GM12874 (cell line): ENCODE measurements at regions not wholly inside any gene's neighbourhood (a gene's known extent, or its start where the extent isn't known, plus 50 kb on each side); places are given as distances from the start of the nearest gene placed in this dataset.

ENCODE experiments used
- TF ChIP-seq, protein P1 (sequence below): IDR thresholded peaks from 2 replicates; pipeline ENCODE4 v1.5.1; 2011; ENCODE audit warnings: low read depth, mild to moderate bottlenecking, control low read depth, low read length, moderate library complexity; ENCODE audit not compliant: insufficient read depth

GRCh38 chr17:77894126-77894956 is 64.2 kb upstream of the TNRC6C start:
- TF ChIP-seq, protein P1, sequence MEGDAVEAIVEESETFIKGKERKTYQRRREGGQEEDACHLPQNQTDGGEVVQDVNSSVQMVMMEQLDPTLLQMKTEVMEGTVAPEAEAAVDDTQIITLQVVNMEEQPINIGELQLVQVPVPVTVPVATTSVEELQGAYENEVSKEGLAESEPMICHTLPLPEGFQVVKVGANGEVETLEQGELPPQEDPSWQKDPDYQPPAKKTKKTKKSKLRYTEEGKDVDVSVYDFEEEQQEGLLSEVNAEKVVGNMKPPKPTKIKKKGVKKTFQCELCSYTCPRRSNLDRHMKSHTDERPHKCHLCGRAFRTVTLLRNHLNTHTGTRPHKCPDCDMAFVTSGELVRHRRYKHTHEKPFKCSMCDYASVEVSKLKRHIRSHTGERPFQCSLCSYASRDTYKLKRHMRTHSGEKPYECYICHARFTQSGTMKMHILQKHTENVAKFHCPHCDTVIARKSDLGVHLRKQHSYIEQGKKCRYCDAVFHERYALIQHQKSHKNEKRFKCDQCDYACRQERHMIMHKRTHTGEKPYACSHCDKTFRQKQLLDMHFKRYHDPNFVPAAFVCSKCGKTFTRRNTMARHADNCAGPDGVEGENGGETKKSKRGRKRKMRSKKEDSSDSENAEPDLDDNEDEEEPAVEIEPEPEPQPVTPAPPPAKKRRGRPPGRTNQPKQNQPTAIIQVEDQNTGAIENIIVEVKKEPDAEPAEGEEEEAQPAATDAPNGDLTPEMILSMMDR: no peak

GRCh38 chr17:77897741-77898301 is 60.7 kb upstream of the TNRC6C start:
- TF ChIP-seq, protein P1: no peak

DNA sequence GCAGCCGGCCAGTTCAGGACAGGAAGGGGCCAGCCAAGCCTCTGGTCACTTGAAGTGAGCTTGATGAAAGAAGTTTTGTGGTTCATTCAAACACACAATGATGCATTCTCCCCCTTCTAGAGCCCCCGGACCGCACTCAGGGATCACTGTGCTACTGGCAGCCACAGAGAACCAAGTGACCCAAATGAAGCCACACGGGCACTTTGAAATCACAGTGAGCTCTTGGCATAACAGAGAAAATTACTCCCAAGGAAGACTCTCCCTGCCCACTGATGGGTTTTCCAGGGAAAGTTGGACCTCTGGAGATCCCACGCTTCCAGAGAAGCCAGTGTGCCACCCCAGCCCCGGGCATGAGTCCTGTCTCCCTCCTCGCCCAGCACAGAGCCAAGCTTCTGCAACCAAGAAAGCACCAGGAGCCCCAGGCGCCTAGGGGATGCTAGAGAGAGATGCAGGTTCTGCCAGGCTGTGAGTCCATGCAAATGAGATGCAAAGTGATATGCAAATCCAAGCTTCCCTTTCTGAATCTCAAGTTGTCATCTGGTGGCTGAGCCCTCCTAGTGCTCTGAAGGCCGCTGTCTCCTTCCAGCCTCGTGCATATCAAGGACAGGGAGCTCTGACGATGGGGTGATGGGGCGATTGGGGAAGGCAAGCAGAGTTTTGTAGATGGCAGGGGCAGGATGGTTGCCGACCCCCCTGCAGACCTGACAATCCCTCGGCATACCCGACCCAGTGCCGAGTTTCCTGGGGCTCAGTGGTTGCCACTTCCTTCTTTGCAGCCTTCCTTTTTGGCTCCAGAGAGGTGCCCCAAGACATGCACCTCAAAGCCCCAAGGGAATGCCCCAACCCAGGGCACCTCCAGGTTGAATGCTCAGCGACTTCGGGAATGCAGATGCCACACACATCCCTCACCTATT is 59.7 kb upstream of the TNRC6C start:
- TF ChIP-seq, protein P1: no peak

GRCh38 chr17:77899498-77899897 is 59.0 kb upstream of the TNRC6C start:
- TF ChIP-seq, protein P1: no peak

DNA sequence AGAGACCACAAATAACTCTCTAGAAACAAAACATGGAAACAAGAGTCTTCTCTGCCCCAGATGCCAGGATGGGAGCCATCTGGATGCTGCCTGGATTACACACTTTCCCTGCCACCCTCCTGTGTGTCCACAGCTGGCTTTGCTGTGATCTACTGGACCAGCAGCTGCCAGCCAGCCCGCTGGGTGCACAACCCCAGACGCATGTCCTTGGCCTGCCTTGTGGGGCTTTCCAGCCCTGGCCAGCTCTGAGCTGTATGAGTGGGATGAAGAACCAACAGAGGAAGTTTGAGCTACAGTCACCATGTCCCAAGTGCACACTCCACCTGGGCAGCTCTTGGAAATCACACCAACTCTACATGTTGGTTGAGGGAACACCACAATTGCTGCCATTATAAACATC is 57.0 kb upstream of the TNRC6C start:
- TF ChIP-seq, protein P1: no peak

- TF ChIP-seq, protein P1: no peak
Measured at GRCh38 chr17:77905266-77905665, 53.2 kb upstream of the TNRC6C start.

DNA sequence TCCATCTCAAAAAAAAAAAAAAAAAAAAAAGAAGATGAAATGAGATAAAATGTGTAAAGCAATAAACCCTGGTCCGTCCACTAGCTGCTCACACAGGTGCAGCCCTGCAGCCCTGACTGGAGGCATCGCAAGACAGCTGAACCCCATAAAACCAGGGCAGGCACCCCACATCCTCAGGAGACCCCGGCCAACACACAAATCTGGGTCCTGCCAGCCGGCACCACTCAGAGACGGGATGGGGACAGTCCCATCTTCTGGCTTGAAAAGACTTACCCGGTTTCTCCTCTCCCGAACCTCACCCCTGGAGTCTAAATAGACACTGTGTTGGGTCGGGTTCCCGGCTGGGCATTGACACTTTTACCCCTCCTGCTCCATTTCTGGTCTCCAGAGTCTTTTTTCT is 52.7 kb upstream of the TNRC6C start:
- TF ChIP-seq, protein P1: no peak
